K562 (cell line): ENCODE measurements at regions not wholly inside any gene's neighbourhood (a gene's known extent, or its start where the extent isn't known, plus 50 kb on each side); places are given as distances from the start of the nearest gene placed in this dataset.

Experiments used
- ATAC-seq: fragments of 200-7000 bp; cut with Tn5 transposase; 3 replicates; pipeline ENCODE4 v1.9.1; 2020; ENCODE audit warnings: moderate library complexity
- BruUV-seq: library from RNA; stranded (reverse); fragments of 400-500 nt; replicated peaks from 2 replicates; lab custom pipeline; 2021; lab: Mats Ljungman, UMichigan
- CTCF ChIA-PET: fragments of 300-600 bp; formaldehyde crosslinking; extraction: SDS; loops from one replicate; lab custom pipeline; 2021; ENCODE audit warnings: low intra/inter-chr PET ratio; lab: Yijun Ruan, JAX
- POLR2A ChIA-PET: fragments of 300-600, 350-650 bp; sonication (Branson Sonifier 250); formaldehyde crosslinking; extraction: SDS; loops from one replicate; lab custom pipeline; 2021; ENCODE audit warnings: antibody characterized with exemption, inconsistent platforms; lab: Yijun Ruan, JAX
- DNase-seq, 4 experiments: peaks; one replicate each; pipeline versions ENCODE4 v3.0.0 to v3.0.0-alpha.2; 2011 to 2018; ENCODE audit warnings: low spot score in 3 of 4, mixed read lengths in 3 of 4; ENCODE audit errors: extremely low read depth in 1 of 4
- FAIRE-seq: peaks from 2 replicates; lab custom pipeline; 2011; peaks lifted over from hg19 to GRCh38; lab: Jason Lieb, UNC
- H2AFZ ChIP-seq: 2 replicates; pipeline ENCODE4 v1.6.0; 2011; ENCODE audit warnings: low read depth, low read length, control low read depth, inconsistent platforms
- H3K27ac ChIP-seq: fragments of 200-600 bp; 3 replicates; pipeline ENCODE4 v1.8.0; 2011; ENCODE audit warnings: low read depth, mild to moderate bottlenecking, control low read depth, inconsistent platforms, low read length, moderate library complexity, mixed read lengths; ENCODE audit errors: extremely low read depth
- H3K27me3 ChIP-seq, 2 experiments: fragments of 300-600 bp in 1 of 2; 2 replicates in 1 of 2; 3 replicates in 1 of 2; pipeline versions ENCODE4 v1.6.0 to v1.8.0; 2011; ENCODE audit warnings: inconsistent platforms in 2 of 2, low read length in 2 of 2, mild to moderate bottlenecking in 1 of 2, mixed read lengths in 1 of 2, moderate library complexity in 1 of 2; ENCODE audit not compliant: control insufficient read depth in 2 of 2, insufficient read depth in 2 of 2
- H3K36me3 ChIP-seq: fragments of 300-600 bp; 3 replicates; pipeline ENCODE4 v1.8.0; 2011; ENCODE audit warnings: mild to moderate bottlenecking, low read length, inconsistent platforms; ENCODE audit not compliant: control insufficient read depth, insufficient read depth
- H3K4me1 ChIP-seq, 2 experiments: fragments of 200-600 bp in 1 of 2; replicated peaks in 1 of 2; 2 replicates in 1 of 2; 3 replicates in 1 of 2; pipeline versions ENCODE4 v1.5.1 to v1.8.0; 2011; ENCODE audit warnings: inconsistent platforms in 2 of 2, low read length in 2 of 2, mild to moderate bottlenecking in 1 of 2, mixed read lengths in 1 of 2, moderate library complexity in 1 of 2; ENCODE audit not compliant: control insufficient read depth in 2 of 2, insufficient read depth in 2 of 2
- H3K4me2 ChIP-seq: 2 replicates; pipeline ENCODE4 v1.6.1; 2011; ENCODE audit warnings: low read length, control low read depth, inconsistent platforms, mixed read lengths; ENCODE audit not compliant: insufficient read depth
- H3K4me3 ChIP-seq: fragments of 200-600 bp; sonication (generic), shearing (Covaris generic); 2 replicates; pipeline ENCODE4 v1.5.1; 2016; ENCODE audit warnings: control low read depth, inconsistent platforms
- H3K79me2 ChIP-seq: fragments of 200-600 bp; 3 replicates; pipeline ENCODE4 v1.8.0; 2011; ENCODE audit warnings: low read length, inconsistent platforms; ENCODE audit not compliant: control insufficient read depth, insufficient read depth
- H3K9ac ChIP-seq, 2 experiments: 2 replicates each; pipeline versions ENCODE4 v1.6.0 to v1.6.1; 2011; ENCODE audit warnings: low read depth in 2 of 2, low read length in 2 of 2, control low read depth in 1 of 2, inconsistent platforms in 1 of 2, mild to moderate bottlenecking in 1 of 2, mixed read lengths in 1 of 2; ENCODE audit not compliant: insufficient read depth in 1 of 2
- H3K9me1 ChIP-seq: one replicate; pipeline ENCODE4 v1.6.0; 2011; ENCODE audit warnings: inconsistent platforms, mild to moderate bottlenecking, low read length, moderate library complexity; ENCODE audit not compliant: control insufficient read depth, insufficient read depth
- H3K9me3 ChIP-seq: replicated peaks from 2 replicates; pipeline ENCODE4 v1.5.1; 2011; ENCODE audit warnings: low read depth, low read length, inconsistent platforms; ENCODE audit not compliant: control insufficient read depth, insufficient read depth
- H4K20me1 ChIP-seq: replicated peaks from 2 replicates; pipeline ENCODE4 v1.6.1; 2011; ENCODE audit warnings: low read length, inconsistent platforms, mixed read lengths; ENCODE audit not compliant: control insufficient read depth, insufficient read depth
- CC2D1A ChIP-seq: fragments of 450-650 bp; IDR thresholded peaks from 2 replicates; pipeline ENCODE4 v1.6.1; 2017; ENCODE audit warnings: mild to moderate bottlenecking
- E2F1 ChIP-seq: sonication (generic); formaldehyde crosslinking; IDR thresholded peaks from 2 replicates; pipeline ENCODE4 v1.8.1; 2023; ENCODE audit warnings: mild to moderate bottlenecking, missing genetic modification reagents, moderate library complexity
- HES1 ChIP-seq: fragments of 450-650 bp; IDR thresholded peaks from 2 replicates; pipeline ENCODE4 v1.6.1; 2016; ENCODE audit warnings: low read depth, mild to moderate bottlenecking, moderate library complexity
- HMG20B ChIP-seq: fragments of 250-450 bp; sonication (Bioruptor Pico); IDR thresholded peaks from 2 replicates; pipeline ENCODE4 v1.5.0; 2021; ENCODE audit warnings: mild to moderate bottlenecking
- JUN ChIP-seq, 2 experiments: sonication (generic) in 1 of 2; formaldehyde crosslinking in 1 of 2; IDR thresholded peaks; 2 replicates each; pipeline versions ENCODE4 v1.6.1 to v1.8.0; 2012 to 2022; ENCODE audit warnings: borderline replicate concordance in 2 of 2, mild to moderate bottlenecking in 2 of 2, improper control_type of control experiment in 1 of 2, low read depth in 1 of 2, low read length in 1 of 2, missing genetic modification reagents in 1 of 2
- MAFF ChIP-seq: IDR thresholded peaks from 2 replicates; pipeline ENCODE4 v1.6.1; 2012; ENCODE audit warnings: low read length, improper control_type of control experiment
- PTTG1 ChIP-seq: fragments of 450-650 bp; IDR thresholded peaks from 2 replicates; pipeline ENCODE4 v1.6.1; 2016; ENCODE audit warnings: low read depth, mild to moderate bottlenecking, missing genetic modification characterization, missing compliant biosample characterization
- TAF7 ChIP-seq: fragments of 450-650 bp; IDR thresholded peaks from 2 replicates; pipeline ENCODE4 v1.6.1; 2016; ENCODE audit warnings: missing genetic modification characterization, missing compliant biosample characterization
- THRA ChIP-seq: fragments of 450-650 bp; IDR thresholded peaks from 2 replicates; pipeline ENCODE4 v1.6.1; 2017; ENCODE audit warnings: mild to moderate bottlenecking, moderate library complexity
- ZNF449 ChIP-seq: fragments of 250-450 bp; sonication (Bioruptor Pico); IDR thresholded peaks from 2 replicates; pipeline ENCODE4 v1.8.0; 2022; ENCODE audit warnings: moderate library complexity, mild to moderate bottlenecking, inconsistent platforms
- ZNF551 ChIP-seq: fragments of 250-450 bp; sonication (Bioruptor Pico); IDR thresholded peaks from 2 replicates; pipeline ENCODE4 v1.5.0; 2021; ENCODE audit warnings: mild to moderate bottlenecking, moderate library complexity
- WGBS: fragments of 100-300 bp; shearing (Covaris generic); methylation state at CpG from one replicate; pipeline ENCODE4 v1.1.6; 2016; ENCODE audit warnings: low coverage, mixed read lengths; ENCODE audit not compliant: insufficient coverage; ENCODE audit errors: missing lambda C conversion rate; 5-methylcytosine and 5-hydroxymethylcytosine counted together
- in situ Hi-C: fragments of 300-500 bp; cut with MboI; formaldehyde crosslinking; loops from 4 replicates; pipeline ENCODE4 v1.15.0; 2018; ENCODE audit warnings: inconsistent platforms, mixed read lengths
- intact Hi-C: fragments of 100-400 bp; cut with micrococcal nuclease; formaldehyde crosslinking; loops from 2 replicates; pipeline ENCODE4 v1.14.2; 2022

GRCh38 chr14:42378274-42378673 lies 771.6 kb downstream of the LRFN5 start:
- H3K9me3 ChIP-seq, result no peaks in the 10 kb centered on the region
- in situ Hi-C loops, result no loop called here
- intact Hi-C loops, result no loop called here
- FAIRE-seq (no peak), ATAC-seq (no peak), DNase-seq (no peak)
- H3K27me3 ChIP-seq, result no peaks in the 10 kb centered on the region
- no peak overlapping the region for H3K4me3 ChIP-seq
- no peaks in the 10 kb centered on the region for H3K4me1 ChIP-seq
- WGBS, result 0% methylated on average over 3 of the region's 3 CpGs
- no peak overlapping the region for H3K27ac ChIP-seq
- no peak overlapping the region for H3K4me2 ChIP-seq
- no peaks in the 10 kb centered on the region for H3K9me1 ChIP-seq
- H3K9ac ChIP-seq, result no peak overlapping the region
- no peaks in the 10 kb centered on the region for H3K36me3 ChIP-seq
- ChIA-PET CTCF (no interaction called here), POLR2A (no interaction called here)
- H4K20me1 ChIP-seq, result no peaks in the 10 kb centered on the region
- no TSS peak for BruUV-seq
- H3K79me2 ChIP-seq, result no peaks in the 10 kb centered on the region
- H2AFZ ChIP-seq, result no peak overlapping the region
- no peak for TF ChIP-seq HES1

- POLR2A ChIA-PET, result no interaction called here
- Histone ChIP-seq H3K79me2 (no peaks in the 10 kb centered on the region), H3K27ac (no peak overlapping the region), H3K4me3 (no peak overlapping the region), H3K36me3 (no peaks in the 10 kb centered on the region), H3K4me2 (no peak overlapping the region), H3K9me1 (no peaks in the 10 kb centered on the region), H3K9me3 (no peaks in the 10 kb centered on the region; the same call in 1 of the 2 replicates), H3K4me1 (no peaks in the 10 kb centered on the region), H3K9ac (no peak overlapping the region), H3K27me3 (no peaks in the 10 kb centered on the region), H4K20me1 (no peaks in the 10 kb centered on the region), H2AFZ (no peak overlapping the region)
- intact Hi-C loops, result no loop called here
- ATAC-seq (no peak), DNase-seq (no peak), FAIRE-seq (no peak)
- CTCF ChIA-PET, result no interaction called here
- in situ Hi-C loops, result no loop called here
- no TSS peak for BruUV-seq
- TF ChIP-seq JUN (IDR thresholded peaks at IDR 0.05; ENCODE audit: borderline replicate concordance, low read depth, low read length) (no peak), JUN (CRISPR knock-in tag; IDR thresholded peaks at IDR 0.05; ENCODE audit: borderline replicate concordance) (no peak), ZNF449 (CRISPR knock-in tag) (no peak), MAFF (no peak), ZNF551 (CRISPR knock-in tag) (no peak), PTTG1 (tag) (no peak), TAF7 (tag) (no peak), CC2D1A (no peak), E2F1 (no peak), HES1 (no peak), HMG20B (no peak), THRA (no peak)
Observed at GRCh38 chr14:42374332-42374731, 767.7 kb downstream of the LRFN5 start.
